NCI-H187 (cell line): ENCODE measurements at regions not wholly inside any gene's neighbourhood (a gene's known extent, or its start where the extent isn't known, plus 50 kb on each side); places are given as distances from the start of the nearest gene placed in this dataset.
"Not testable (repeated sequence)": the region's sequence is repeated elsewhere in the genome, so short reads cannot be mapped to it uniquely, and the experiment has no call there.

Experiments used
- DNase-seq, 2 experiments: peaks; one replicate each; lab custom pipeline; 2025; lab: John Stamatoyannopoulos, UW

DNA sequence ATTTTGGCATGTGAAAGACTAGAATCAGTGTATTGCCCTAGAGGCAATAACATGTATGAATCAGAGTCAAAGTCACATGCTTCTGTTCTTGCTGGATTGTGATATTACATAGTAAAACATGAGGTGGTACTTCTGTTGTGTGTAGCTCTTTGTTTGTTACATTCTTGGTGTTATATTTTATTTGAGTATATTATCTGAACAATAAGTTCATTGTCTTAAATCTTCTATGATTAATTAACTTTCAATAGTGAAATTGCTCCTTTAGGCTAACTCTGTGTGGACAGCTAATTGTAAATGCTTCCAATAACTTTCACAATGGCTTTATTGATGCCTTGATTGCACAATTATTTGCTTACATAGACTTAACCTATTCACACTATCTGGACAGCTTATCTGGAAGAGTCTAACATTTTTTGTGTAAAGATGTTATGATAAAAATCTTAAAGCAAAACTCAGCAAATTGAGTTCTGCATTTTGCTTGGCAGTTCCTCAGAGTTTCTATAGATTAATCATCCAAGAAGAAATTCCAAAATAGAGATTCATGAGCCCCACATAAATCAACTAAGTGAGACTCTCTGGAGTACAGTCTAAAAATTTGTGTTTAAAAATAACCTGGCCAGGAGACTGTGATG, 239.6 kb upstream of the TUSC1 start:
- no peak for DNase-seq

- no peak for DNase-seq
Observed at GRCh38 chr9:25913806-25914205, 235.6 kb upstream of the TUSC1 start.

GRCh38 chr9:25904701-25905100, 226.5 kb upstream of the TUSC1 start:
- no peak for DNase-seq

- DNase-seq = no peak
Observed at GRCh38 chr9:25891527-25891926, 213.3 kb upstream of the TUSC1 start.

DNA sequence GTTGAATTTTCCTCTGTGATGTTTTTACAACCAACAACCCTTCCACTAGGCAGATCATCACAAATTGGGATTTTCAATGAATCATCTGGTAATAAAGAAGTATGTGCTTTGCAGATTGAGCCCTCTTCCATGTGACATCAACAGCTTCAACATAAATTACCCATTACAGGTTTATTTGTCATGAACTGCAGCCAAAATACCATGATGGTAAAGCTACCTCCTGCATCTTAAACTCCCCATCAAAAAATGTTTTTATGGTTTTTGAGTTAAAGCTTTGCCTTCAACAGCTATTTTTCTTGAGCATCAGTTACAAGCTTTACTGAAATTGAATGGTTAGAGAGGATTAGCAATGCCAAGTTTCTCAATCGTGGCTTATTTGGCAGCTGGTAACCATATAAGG, 211.4 kb upstream of the TUSC1 start:
- no peak for DNase-seq

DNA sequence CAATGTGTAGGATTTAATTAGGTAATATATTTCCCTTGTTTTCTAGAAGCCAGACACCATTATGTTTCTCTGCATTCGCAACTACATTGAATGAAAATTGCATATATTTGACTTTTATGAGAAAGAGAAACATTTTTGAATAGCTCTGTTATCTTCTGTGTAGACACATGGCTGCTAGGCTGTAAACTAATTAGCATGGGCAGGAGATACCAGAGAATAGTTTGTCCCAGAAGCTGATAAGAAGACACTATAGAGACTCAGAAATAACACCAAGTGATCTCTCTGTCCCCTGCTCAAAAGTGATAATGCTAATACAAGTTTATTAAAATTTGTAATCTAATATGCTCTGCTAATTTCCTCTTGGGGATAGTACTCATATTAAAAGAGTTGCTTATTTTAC, 198.0 kb upstream of the TUSC1 start:
- DNase-seq = no peak

- DNase-seq = no peak
Observed at GRCh38 chr9:25864509-25864908, 186.3 kb upstream of the TUSC1 start.

DNA sequence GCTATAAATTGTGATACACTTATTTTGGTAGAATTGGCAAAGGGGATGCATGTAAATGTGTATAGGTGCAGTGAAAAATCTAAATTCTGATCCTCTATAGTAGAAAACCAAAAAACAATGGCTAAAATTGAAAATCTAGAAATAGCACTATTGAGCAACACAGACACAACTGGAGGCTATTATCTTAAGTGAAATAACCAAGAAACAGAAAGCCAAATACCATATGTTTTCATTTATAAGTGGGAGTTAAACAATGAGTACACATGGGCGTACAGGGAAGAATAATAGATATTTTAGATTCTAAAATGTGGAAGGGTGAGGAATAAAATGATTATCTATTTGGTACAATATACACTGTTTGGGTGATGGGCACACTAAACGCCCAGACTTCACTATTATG, 183.2 kb upstream of the TUSC1 start:
- no peak for DNase-seq

DNA sequence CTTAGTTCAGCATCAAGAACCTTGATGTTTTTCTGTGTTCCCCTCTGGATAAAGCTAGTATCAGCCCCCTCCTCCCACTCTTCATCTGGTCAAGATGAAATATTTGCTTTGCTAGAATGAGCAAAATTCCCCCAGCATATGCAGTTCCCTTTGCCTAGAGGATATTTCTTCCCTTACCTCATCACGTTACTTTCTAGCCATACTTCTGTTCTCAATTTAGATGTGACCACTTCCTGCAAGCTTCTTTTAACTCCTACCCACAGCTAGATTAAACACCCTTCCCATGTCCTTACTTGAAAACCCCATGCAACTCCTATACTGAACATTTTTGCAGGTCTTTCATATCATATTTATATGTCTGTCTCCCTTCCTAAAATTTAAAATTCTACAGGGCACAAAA, 178.9 kb upstream of the TUSC1 start:
- no peak for DNase-seq

DNA sequence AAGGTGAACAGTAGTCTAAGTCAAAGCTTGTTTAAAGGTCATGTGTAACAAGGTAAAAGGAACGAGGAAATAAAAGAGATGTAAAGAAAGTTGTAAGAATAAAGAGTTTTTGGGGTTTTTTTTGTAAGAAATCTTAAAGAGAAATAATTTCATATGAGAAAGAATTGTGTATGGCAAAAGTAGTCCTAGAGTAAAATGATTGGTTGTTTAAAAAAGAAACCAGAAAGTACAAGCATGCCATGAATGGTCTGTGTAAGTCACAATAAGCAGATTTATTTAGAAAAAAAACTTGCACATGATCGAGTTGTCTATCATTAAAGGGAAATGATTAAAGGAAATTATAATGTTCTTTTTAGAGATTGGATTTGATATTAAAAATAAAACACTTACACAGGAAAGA, 172.6 kb upstream of the TUSC1 start:
- no peak for DNase-seq

DNA sequence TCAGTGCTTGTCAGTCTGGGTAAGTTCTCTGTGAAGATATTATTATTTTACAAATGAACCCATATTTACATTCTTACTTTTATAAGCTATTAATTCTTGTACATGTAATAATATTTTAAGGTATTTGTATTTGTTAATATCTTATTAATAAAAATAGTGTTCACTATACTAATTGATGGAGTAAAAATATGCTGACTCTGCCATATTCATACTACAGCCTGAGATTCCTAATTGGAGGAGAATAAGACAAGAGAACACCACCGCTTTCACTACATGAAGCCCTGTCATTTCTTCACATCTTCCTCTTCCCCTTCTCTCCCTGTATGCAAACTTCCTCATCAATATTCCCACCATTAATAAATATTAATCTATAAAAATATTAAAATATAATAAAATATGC, 167.6 kb upstream of the TUSC1 start:
- DNase-seq = no peak

DNA sequence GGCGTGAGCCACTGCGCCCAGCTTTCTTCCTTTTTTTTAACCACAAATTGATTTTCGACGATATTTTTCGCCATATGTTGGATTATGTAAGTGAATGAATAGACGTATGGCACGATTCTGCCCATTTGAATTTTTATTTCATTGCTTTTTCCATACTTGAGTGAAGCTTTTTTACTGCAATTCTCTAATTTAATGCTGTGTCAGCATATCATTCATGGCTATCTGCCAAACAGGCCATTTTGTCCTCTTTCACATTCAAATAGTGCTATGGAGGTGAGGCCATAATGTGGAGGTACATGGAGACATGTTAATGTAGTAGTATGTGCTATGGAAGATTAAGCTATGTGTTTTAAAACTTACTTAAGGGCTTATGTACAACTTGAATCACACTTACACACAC, 152.1 kb upstream of the TUSC1 start:
- DNase-seq = no peak

DNA sequence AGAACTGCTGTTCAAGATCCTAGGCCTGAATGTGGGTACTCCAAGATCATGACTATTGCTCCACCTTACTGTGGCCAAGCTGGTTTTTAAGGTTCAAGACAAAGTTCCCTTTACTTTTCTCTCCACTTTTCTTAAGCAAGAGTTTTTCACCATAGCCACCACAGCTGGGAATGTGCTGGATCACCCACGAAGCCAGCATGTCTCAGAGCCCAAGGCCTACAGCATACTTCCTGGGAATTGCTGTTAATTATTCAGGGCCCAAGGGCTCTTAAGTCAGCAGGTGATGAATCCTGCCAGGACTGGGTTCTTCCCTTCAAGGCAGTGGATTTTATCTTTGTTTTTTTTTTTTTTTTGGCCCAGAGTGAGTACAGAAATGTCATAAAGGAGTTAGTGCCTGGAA, 149.4 kb upstream of the TUSC1 start:
- no peak for DNase-seq

DNA sequence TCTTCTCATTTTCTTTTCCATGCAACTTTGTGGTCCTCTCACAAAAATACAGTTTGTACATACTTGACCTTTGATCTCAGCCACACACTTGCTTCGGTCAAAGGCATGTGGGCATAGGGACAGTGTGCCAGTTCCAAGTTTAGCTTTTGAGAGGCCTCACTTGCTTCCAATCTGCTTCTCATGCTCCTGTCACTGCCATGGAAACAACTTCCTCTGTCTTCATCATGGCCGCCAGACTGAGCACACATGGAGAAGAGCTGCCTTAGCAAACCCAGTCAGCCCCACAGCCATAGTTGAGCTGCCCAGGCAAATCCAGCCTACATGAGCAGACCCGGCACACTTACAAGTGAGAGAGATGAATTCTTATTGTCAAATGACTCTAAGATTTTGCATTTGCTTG, 138.2 kb upstream of the TUSC1 start:
- no peak for DNase-seq

DNA sequence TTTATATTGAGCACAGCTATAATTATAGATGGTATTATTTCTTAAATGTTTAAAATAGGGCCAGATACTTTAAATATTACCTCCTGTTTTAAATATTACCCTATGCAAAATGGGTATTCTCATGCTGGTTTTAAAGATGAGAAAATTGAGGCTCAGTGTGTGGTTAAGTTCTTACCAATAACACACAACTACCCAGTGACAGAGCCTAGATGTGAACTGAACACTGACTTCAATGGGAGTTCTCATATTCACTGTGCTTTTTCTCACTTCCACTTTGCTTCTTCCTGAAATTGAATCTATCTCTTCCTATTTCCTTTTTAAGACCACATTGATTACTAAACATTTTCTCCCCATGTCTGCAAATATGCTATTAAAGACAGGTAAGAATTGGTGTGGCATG, 135.8 kb upstream of the TUSC1 start:
- DNase-seq = no peak

DNA sequence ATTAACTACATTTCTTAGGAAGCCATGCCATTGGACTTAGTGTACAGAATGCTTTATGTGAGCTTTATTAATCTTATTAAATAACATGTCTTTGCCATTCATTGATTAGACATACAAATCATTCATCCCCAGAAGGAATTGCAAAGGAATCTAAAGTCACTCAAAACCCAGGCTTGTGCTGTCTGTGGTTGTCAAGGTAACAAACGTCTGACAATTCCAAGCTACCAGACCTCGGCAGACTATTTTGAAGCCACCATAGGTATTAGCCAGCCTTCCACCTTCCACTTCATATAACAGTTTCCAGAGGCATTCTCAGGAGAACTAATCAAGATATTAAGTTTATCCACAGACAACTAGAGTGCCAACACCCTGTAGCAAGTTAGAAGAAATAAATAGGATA, 135.2 kb upstream of the TUSC1 start:
- DNase-seq = no peak

DNA sequence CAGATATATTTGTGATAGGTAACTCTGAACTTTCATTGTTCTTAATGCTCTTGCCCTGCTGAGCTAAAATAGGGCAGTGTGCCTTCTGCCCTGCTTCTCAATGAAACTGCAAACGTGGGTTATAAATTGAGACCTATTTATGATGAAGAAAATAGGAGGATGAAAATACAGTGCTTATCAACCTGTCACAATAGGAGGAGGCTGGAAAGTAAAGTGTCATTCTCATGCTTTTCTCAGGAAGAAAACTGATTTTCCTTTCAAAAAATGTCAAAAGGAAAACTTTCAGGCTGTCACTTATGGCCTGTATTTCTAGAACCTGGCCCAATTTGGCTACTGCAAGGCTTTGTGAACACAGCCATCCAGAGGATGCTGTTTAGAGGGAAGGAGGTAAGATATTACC, 130.3 kb upstream of the TUSC1 start:
- no peak for DNase-seq

DNA sequence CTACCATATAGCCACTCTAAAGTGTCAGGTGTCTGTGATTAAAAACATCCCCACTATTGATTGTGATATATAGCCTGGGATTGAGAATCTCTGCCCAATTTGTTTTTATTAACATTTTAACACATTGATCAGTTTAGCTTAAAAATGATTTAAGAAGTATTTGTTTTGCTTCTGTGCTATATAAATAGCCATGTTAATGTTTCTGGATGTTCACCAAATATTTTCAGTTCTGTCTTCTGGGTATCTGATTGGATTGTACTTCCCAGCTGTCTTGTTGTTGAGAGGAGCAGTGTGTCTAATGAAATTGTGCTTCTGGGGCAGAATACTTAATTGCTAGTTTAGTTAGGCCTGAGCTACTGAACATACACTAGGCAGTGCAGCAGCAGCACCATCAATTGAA, 126.6 kb upstream of the TUSC1 start:
- no peak for DNase-seq

DNA sequence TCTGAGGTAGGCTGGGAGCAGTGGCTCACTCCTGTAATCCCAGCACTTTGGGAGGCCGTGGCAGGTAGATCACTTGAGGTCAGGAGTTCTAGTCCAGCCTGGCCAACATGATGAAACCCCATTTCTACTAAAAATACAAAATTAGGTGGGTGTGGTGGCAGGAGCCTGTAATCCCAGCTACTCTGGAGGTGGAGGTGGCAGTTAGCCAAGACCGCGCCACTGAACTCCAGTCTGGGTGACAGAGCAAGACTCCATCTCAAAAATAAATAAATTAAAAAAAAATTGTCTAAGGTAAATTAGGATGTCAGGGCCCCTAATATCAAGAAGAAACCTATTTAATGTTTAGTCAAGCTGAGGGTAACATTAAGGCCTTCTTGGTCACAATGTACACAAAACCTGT, 123.7 kb upstream of the TUSC1 start:
- not testable (repeated sequence) for DNase-seq

- DNase-seq = no peak
Observed at GRCh38 chr9:25773805-25774204, 95.6 kb upstream of the TUSC1 start.

DNA sequence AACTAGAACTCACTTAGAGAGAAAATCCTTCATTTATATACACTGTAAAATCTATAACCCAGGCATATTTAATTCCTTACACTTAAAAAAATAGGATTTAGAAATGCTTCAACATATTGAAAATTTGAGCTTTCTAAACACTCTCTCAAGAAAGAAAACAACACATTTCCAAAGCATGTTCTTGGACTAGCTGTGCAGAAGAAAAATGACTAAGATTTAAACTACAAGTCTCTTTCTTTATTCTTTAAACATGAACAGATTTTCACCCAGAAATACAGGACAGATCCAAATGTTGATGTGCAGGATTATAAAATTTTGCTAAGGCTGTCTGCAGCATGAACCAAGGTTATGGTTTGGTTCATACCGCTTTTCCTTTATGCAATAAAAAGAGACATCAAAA, 77.7 kb upstream of the TUSC1 start:
- DNase-seq = no peak

DNA sequence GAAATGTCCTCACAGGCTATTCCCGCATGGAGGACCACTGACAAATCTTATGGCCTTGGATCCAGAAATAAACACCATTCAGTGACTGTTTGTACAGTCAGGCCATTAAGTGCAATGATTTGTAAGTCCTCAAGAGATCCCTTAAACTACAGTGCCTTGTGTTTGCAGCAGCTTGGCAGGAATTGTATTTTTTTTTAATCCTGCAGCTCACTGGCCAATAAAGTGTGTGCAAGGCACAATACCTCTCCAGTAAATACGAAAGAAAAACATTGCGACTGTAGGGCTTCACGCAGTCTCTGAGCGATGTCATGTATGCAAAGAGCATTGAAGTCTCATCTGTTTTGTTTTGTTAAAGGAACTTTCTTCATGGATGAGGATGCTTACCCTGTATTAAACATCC, 74.2 kb upstream of the TUSC1 start:
- no peak for DNase-seq

- DNase-seq = no peak
Observed at GRCh38 chr9:25742256-25742655, 64.0 kb upstream of the TUSC1 start.

DNA sequence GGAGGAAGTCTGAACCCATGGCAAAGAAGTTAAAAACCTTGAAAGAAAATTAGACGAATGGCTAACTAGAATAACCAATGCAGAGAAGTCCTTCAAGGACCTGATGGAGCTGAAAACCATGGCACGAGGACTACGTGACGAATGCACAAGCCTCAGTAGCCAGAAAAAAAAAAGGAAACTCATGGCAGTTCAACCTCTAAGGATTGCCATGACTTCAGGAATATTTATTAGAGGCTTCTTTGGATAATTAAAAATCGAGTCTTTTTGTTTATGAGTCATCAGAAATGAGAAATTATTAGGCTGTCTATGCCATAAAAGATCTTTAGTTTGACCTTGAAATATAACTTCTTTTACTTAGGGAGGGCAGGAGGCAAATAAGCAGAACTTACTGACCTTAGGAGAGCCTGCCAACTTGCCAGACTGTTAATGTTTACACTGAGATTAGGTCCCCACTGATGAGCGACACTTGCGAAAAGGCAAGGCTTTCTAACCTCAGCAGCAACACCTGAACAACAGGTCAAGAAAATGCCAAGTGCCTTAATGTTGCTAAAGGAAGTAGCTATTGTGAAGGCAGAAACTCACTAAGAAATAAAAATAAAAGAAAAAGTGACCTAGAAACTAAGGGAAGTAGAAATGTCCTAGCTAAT, 55.2 kb upstream of the TUSC1 start:
- DNase-seq = no peak
